OCI-LY1 (cell line): ENCODE measurements at regions not wholly inside any gene's neighbourhood (a gene's known extent, or its start where the extent isn't known, plus 50 kb on each side); places are given as distances from the start of the nearest gene placed in this dataset.

Experiments
- H2AFZ ChIP-seq: fragments of 200-600 bp; sonication (generic), shearing (Covaris generic); 2 replicates; pipeline ENCODE4 v1.6.0; 2014; ENCODE audit warnings: antibody characterized with exemption, mild to moderate bottlenecking, low read length
- H3F3A ChIP-seq: fragments of 200-600 bp; sonication (generic), shearing (Covaris generic); 2 replicates; pipeline ENCODE4 v1.6.0; 2014; ENCODE audit warnings: mild to moderate bottlenecking, antibody characterized with exemption, low read length, moderate library complexity; ENCODE audit not compliant: insufficient read depth
- H3K27ac ChIP-seq: fragments of 200-600 bp; sonication (generic); 2 replicates; pipeline ENCODE4 v1.5.1; 2014; ENCODE audit warnings: low read length, mixed run types, mild to moderate bottlenecking, low read depth; ENCODE audit not compliant: poor library complexity, severe bottlenecking
- H3K27me3 ChIP-seq: fragments of 200-600 bp; sonication (generic); 2 replicates; pipeline ENCODE4 v1.6.0; 2014; ENCODE audit warnings: antibody characterized with exemption, mild to moderate bottlenecking, low read length, moderate library complexity; ENCODE audit not compliant: insufficient read depth
- H3K36me3 ChIP-seq: fragments of 200-600 bp; sonication (generic); 2 replicates; pipeline ENCODE4 v1.6.1; 2014; ENCODE audit warnings: mild to moderate bottlenecking, antibody characterized with exemption, low read length, moderate library complexity, mixed read lengths; ENCODE audit not compliant: insufficient read depth
- H3K4me1 ChIP-seq: fragments of 200-600 bp; sonication (generic); 2 replicates; pipeline ENCODE4 v1.5.1; 2014; ENCODE audit warnings: mild to moderate bottlenecking, low read length, moderate library complexity; ENCODE audit not compliant: insufficient read depth, severe bottlenecking
- H3K4me2 ChIP-seq: fragments of 200-600 bp; sonication (generic), shearing (Covaris generic); 2 replicates; pipeline ENCODE4 v1.6.1; 2014; ENCODE audit warnings: low read length
- H3K4me3 ChIP-seq: fragments of 200-600 bp; sonication (generic); 2 replicates; pipeline ENCODE4 v1.5.1; 2014; ENCODE audit warnings: low read length, low read depth, mild to moderate bottlenecking, mixed read lengths; ENCODE audit not compliant: poor library complexity, severe bottlenecking
- H3K79me2 ChIP-seq: fragments of 200-600 bp; shearing (Covaris generic); 2 replicates; pipeline ENCODE4 v1.6.1; 2016; ENCODE audit warnings: mixed run types, low read length, mixed read lengths; ENCODE audit not compliant: insufficient read depth
- H3K9ac ChIP-seq: fragments of 200-600 bp; sonication (generic), shearing (Covaris generic); 2 replicates; pipeline ENCODE4 v1.6.1; 2014; ENCODE audit warnings: mild to moderate bottlenecking, low read length, mixed read lengths
- H3K9me2 ChIP-seq: fragments of 200-600 bp; sonication (generic), shearing (Covaris generic); 2 replicates; pipeline ENCODE4 v1.6.1; 2014; ENCODE audit warnings: low read depth, mild to moderate bottlenecking, low read length, mixed read lengths
- H3K9me3 ChIP-seq: fragments of 200-600 bp; shearing (Covaris generic); 2 replicates; pipeline ENCODE4 v1.6.1; 2014; ENCODE audit warnings: low read length, mixed read lengths
- H4K20me1 ChIP-seq: fragments of 200-600 bp; sonication (generic), shearing (Covaris generic); 2 replicates; pipeline ENCODE4 v1.6.0; 2016; ENCODE audit warnings: mild to moderate bottlenecking, low read length; ENCODE audit not compliant: insufficient read depth
- EZH2 ChIP-seq: fragments of 200-600 bp; sonication (generic), shearing (Covaris generic); IDR thresholded peaks from 2 replicates; pipeline ENCODE4 v1.8.0; 2017; ENCODE audit warnings: borderline replicate concordance, mixed run types, mild to moderate bottlenecking, antibody characterized with exemption, low read length, moderate library complexity, mixed read lengths
- TF ChIP-seq, protein P1 (sequence below): fragments of 200-600 bp; sonication (generic), shearing (Covaris generic); IDR thresholded peaks from 2 replicates; pipeline ENCODE4 v1.5.1; 2017; ENCODE audit warnings: mild to moderate bottlenecking, antibody characterized with exemption, low read length, moderate library complexity, mixed read lengths

DNA sequence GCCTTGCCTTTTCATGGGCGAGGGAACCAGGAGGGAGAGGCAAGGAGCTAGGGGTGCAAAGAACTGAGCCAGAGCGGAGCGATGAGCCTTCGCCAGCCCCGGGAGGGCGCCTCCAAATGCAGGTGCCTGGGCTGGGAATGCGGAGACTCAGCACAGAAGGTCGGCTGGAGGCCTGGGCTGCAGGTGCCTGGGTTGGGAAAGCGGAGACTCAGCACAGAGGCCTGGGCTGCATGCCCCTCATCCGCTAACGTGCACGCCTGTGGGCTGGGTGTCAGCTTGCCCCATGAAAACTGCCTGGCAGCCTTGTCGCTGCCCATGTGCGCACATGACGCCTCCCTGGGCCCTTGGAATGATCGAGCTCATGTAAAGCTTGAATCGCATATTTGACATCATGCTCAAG, 51.8 kb downstream of the POM121L12 start:
- Histone ChIP-seq H4K20me1 (no peaks in the 10 kb centered on the region), H3K9ac (no peak overlapping the region), H3K79me2 (no peaks in the 10 kb centered on the region), H3K27me3 (no peaks in the 10 kb centered on the region), H3K9me2 (no peaks in the 10 kb centered on the region), H3K4me1 (peaks cover 27% of the 10 kb centered on the region), H3K27ac (no peak overlapping the region), H3K4me3 (no peak overlapping the region), H3K9me3 (no peaks in the 10 kb centered on the region), H3K36me3 (no peaks in the 10 kb centered on the region), H3K4me2 (no peak overlapping the region), H2AFZ (no peak overlapping the region), H3F3A (no peaks in the 10 kb centered on the region)
- TF ChIP-seq EZH2 = no peak
- TF ChIP-seq, protein P1, sequence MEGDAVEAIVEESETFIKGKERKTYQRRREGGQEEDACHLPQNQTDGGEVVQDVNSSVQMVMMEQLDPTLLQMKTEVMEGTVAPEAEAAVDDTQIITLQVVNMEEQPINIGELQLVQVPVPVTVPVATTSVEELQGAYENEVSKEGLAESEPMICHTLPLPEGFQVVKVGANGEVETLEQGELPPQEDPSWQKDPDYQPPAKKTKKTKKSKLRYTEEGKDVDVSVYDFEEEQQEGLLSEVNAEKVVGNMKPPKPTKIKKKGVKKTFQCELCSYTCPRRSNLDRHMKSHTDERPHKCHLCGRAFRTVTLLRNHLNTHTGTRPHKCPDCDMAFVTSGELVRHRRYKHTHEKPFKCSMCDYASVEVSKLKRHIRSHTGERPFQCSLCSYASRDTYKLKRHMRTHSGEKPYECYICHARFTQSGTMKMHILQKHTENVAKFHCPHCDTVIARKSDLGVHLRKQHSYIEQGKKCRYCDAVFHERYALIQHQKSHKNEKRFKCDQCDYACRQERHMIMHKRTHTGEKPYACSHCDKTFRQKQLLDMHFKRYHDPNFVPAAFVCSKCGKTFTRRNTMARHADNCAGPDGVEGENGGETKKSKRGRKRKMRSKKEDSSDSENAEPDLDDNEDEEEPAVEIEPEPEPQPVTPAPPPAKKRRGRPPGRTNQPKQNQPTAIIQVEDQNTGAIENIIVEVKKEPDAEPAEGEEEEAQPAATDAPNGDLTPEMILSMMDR = no peak

DNA sequence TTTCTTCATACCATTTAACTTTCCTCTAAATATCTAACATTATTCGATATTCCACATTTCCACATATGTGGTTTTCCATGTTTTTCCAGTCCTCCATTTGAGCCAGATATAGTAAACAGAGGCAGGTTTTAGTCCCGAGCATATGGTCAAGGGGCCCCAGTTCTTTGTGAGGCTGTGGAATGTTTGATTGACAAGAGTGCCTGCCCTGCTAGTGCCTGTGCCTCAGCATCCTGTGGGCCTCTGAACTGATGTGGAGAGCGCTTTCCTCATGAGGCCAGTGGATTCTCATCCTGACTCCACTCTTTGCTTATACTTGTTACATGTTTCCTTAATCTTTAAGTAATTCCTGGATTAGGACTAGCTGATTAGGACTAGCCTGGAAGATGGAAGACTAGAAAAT, 58.8 kb downstream of the POM121L12 start:
- Histone ChIP-seq H3K4me1 (peaks cover 8% of the 10 kb centered on the region), H3K27ac (no peak overlapping the region), H3F3A (no peaks in the 10 kb centered on the region), H3K36me3 (no peaks in the 10 kb centered on the region), H3K27me3 (no peaks in the 10 kb centered on the region), H3K79me2 (no peaks in the 10 kb centered on the region), H3K4me2 (no peak overlapping the region), H3K9ac (no peak overlapping the region), H2AFZ (no peak overlapping the region), H4K20me1 (no peaks in the 10 kb centered on the region), H3K4me3 (no peak overlapping the region), H3K9me3 (no peaks in the 10 kb centered on the region), H3K9me2 (no peaks in the 10 kb centered on the region)
- no peak for TF ChIP-seq EZH2
- TF ChIP-seq, protein P1 = no peak

DNA sequence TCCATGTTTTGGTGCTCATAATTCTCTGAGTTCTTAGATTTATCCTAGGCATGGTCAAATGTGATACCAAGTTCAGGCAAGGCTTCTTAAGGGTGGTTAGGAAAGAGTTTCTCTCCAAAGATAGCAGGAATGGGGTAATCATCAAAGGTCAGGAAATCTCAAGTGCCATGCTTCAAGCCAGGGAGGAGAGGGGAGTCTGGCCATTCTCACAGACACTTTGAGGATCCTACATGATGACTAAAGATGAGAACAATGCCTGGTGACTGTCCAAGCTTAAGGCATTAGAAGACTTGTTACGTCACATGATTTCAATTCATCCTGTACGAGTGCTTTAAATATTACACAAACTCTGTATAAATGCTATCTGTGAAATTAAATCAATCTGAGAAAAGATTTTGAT, 59.4 kb downstream of the POM121L12 start:
- TF ChIP-seq, protein P1 = no peak
- no peak for TF ChIP-seq EZH2
- Histone ChIP-seq H2AFZ (no peak overlapping the region), H3K9ac (no peak overlapping the region), H3K36me3 (no peaks in the 10 kb centered on the region), H3K9me3 (no peaks in the 10 kb centered on the region), H3K4me3 (no peak overlapping the region), H3K4me1 (peaks cover 5% of the 10 kb centered on the region), H3K9me2 (no peaks in the 10 kb centered on the region), H3K4me2 (no peak overlapping the region), H3K27ac (no peak overlapping the region), H3F3A (no peaks in the 10 kb centered on the region), H4K20me1 (no peaks in the 10 kb centered on the region), H3K27me3 (no peaks in the 10 kb centered on the region), H3K79me2 (no peaks in the 10 kb centered on the region)
